ENCODE measurements at regions not wholly inside any gene's neighbourhood (a gene's known extent, or its start where the extent isn't known, plus 50 kb on each side); places are given as distances from the start of the nearest gene placed in this dataset.

GRCh38 chr10:55870186-55870585 lies 490.9 kb downstream of the ZWINT start:
- TF ChIP-seq CTCF (IDR thresholded peaks at IDR 0.05): no peak
- TF ChIP-seq POLR2A (IDR thresholded peaks at IDR 0.05): no peak

Measured in ovary (tissue), 3 donors.